ENCODE measurements at regions not wholly inside any gene's neighbourhood (a gene's known extent, or its start where the extent isn't known, plus 50 kb on each side); places are given as distances from the start of the nearest gene placed in this dataset.
A peak's percentile ranks its signal among the peaks of the same experiment; 100 is the strongest.

- no peak for DNase-seq (ENCODE audit: low spot score)
These were observed 419.6 kb downstream of the GADD45G start for GRCh38 chr9:90024409-90024808.

DNA sequence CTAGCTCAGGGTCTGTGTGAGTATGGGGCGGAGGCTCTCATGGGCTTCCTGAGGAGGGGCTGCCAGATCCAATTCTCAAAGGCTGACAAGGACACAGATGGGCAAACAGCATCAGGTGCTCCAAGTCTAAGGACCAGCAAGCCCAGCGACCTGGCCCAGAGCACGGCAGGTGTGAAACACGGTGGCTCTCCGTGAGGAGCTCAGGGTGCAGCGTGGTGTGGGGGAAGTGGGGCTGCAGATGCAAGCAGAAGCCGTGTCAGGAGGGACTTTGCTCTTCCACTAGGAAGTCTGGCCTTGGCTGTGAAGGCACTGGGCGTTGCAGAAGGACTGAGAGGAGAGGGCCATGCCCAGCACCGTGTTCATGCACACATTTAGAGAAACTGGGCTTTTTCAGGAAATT is 420.0 kb downstream of the GADD45G start:
- no peak for DNase-seq (ENCODE audit: low spot score)

DNA sequence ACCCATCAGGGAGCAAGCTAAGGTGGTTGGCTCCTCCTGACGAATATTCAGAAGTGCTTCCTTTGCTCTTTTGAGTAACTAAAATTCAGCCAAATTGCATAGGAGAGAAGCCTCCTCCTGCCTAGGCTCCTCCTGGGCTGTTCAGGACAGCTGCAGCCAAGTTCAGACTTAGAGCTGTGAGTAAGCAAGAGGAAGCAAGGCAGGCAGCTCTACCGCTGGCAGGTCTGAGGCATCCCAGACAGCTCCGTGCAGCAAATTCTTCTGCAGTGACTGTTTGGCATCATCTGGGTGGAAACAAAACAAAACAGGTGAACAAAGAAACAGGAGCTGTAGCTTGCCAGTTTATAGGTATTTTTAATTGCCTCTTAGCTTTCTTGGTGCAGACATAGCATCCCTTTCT is 421.0 kb downstream of the GADD45G start:
- no peak for DNase-seq (ENCODE audit: low spot score)

- no peak for DNase-seq (ENCODE audit: low spot score)
These were observed 422.5 kb downstream of the GADD45G start for GRCh38 chr9:90027296-90027790.

DNA sequence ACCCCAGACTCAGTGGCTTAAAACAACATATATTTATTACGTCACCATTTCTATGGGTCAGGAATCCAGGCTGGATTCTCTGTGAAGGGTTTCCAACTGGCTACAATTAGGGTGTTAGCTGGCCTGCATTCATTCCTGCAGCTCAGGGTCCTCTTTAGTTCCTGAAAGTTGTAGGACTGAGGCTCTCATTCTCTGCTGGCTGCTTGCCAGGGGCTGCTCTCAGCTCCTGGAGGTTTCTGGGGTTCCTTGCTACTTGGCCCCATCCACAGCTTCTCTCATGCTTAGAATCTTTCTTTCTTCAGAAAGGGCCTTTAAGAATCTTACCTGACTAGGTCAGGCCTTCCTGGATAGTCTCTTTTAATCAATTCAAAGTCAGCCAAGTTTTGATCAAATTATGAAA is 424.6 kb downstream of the GADD45G start:
- no peak for DNase-seq (ENCODE audit: low spot score)

DNA sequence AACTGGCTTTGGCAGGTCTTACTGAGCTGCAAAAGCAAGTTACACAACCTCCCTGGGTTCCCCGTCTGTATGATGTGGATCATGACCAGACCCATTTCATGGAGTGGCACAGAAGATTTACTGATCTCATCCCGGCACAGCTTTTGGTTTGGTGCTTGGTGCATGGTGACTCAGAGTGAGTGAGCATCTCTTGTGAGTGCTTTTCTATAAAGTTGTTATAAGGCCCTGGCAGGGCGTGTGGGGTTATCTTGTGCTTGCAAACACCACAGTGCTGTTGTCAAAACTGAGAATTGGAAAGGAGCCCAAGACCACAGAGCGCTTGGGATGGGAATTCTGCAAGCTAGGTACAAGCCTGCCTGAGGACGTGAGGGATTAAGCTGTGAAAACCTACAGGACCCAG is 425.2 kb downstream of the GADD45G start:
- DNase-seq (ENCODE audit: low spot score), result no peak

GRCh38 chr9:90032296-90033027 is 427.6 kb downstream of the GADD45G start:
- no peak for DNase-seq (ENCODE audit: low spot score)

DNA sequence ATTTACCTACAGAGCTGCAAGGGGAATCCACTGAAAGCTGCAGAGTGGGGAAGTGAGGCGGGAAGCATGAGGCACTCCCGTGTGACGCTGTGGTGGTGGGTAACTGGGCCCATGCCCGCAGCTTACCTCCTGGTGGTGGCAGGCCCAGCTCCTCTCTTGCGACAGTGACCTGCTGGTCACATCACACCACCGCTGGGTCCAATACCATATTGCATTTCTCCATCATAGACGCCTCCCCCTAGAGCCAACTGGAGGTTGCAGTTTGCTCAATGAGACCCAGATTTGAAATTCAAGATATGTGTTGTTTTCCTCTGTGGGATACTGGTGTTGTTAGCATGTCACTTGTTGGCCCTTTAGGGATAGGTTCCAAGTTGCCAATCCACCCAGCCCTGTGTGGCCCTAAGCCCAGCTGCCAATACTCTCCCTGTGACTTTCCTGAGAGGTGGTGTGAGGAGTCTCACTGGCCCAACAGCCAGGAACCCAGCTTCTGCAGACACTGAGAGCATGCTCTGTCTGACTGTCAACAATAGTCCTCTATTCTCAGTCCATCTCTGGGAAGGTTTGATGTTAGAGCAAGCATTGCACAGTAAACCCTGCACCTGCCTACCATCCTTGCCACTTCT is 428.3 kb downstream of the GADD45G start:
- DNase-seq (ENCODE audit: low spot score), result no peak

DNA sequence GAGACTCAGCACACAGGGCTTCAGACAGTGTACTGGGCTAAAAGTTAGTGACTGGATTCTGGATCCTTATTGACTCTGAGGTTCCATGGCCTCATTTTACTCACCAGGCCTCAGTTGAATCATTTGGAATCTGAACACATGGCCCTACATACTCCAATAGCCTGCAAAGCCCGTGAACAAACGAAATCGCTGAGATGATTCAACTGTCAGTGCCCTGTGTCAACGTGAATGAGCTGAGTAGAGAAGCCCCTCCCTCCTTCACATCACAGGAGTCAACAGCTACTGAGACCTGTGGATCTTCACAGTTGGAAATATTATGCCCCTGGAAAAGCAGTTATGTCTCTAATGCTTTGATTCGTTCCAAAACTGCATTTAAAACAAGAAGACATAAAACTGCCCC is 429.3 kb downstream of the GADD45G start:
- DNase-seq (ENCODE audit: low spot score), result no peak

- no peak for DNase-seq (ENCODE audit: low spot score)
These were observed 430.7 kb downstream of the GADD45G start for GRCh38 chr9:90035471-90035870.

DNA sequence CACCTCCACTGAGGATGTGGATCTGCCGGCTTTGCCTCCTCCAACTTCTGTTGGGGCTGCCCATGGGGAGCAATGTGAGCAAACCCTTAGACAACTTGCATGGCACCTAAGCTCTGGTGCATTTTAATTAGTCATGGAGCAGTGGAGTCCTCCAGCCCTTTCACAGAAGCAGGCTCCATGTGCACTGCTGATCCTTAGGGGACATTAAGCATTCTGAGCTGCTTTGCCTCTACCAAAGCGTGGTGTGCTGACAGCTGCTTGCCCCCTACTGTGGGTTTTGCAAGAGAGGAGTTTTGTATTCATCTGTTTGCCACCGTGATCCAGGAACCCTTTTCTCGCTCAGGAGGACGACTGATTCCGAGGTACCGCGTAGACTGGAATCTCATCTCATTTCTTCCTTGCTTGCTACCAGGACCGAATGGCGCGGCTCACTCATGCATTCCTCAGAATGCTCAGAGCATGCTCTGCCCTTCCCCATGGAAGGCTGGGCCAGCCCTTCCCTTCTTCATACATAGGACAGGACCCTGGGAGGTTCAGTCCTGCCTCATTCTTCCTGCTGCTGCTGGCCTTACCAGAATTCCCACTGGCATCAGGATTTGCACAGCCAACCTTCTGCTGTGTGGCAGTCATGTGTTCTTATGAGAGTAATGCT is 432.5 kb downstream of the GADD45G start:
- no peak for DNase-seq (ENCODE audit: low spot score)

- no peak for DNase-seq (ENCODE audit: low spot score)
These were observed 434.0 kb downstream of the GADD45G start for GRCh38 chr9:90038763-90039162.

DNA sequence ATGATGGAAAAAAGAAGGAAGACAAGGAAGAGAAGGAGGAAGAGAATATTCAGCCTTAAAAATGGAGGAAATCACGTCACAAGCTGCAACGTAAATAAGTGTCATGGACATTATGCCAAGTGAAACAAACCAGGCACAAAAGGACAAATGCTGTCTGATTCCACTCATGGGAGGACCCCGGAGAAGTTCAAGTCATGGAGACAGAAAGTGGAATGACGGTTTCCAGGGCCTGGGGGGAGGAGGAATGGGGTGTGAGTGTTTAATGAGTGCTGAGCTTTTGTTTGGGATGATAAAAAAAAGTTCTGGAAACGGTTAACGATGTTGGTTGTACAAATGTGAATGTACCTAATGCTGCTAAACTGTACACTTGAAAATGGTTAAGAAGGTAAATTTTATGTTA is 439.5 kb downstream of the GADD45G start:
- no peak for DNase-seq (ENCODE audit: low spot score)

DNA sequence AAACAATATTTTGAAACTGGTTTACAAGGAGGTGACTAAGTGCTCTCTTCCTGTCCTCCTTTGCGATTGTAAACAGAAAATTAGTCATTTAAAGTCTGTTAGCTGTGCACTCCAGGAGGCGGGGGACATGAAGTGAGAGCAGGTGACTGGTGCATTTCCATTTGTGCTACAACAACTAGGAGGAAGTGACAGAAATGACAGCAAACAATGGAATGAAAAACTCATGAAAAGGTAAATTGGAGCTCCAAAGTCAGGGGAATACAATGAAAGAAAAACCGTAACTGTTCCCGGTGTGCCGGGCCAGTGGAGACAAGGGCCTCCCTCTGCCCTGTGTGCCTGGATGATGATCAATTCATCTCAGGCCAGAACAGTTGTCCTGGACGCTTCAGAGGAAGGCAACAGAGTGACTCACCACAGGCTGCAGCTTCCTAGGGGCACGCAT is 439.9 kb downstream of the GADD45G start:
- DNase-seq (ENCODE audit: low spot score), result peak; percentile 49

DNA sequence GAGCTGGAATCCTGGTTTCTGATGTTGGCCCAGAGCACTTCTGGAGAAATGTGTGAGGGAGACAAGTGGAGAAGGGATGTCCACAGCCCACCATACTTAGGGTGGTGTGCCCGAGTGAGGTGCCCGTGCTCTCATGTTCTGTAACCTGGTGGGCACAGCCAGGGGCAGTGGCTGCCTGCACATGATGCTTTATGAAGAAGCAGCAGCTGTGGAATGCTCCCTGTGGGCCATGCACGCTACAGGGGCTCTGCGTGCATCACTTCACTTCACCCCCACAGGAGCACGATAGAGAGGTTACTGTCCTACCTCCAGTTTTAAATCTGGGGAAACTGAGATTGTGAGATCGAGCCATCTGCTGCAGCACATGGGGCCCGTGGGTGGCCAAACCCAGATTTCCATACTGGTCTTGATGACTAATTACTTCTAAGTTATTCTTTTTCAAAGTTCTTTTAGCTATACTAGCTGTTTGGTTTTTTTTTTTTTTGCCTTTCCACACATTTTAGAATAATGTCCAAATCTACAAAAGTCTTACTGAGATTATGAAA is 441.6 kb downstream of the GADD45G start:
- no peak for DNase-seq (ENCODE audit: low spot score)

DNA sequence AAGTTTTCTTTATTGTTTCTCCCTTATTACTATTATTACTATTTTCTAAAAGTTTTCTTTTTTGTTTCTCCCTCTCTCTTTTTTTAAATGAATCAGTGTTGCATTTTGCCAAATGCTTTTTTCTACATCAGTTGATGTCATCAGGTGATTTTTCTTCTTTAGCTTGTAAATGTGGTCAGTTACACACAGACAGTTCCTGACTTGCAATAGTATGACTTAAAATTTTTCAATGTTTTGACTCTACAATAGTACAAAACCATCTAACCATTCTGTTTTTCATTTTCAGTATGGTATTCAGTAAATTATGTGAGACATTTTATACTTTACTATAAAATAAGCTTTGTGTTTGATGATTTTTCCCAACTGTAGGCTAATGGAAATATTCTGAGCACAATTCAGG is 443.0 kb downstream of the GADD45G start:
- DNase-seq (ENCODE audit: low spot score), result no peak

- no peak for DNase-seq (ENCODE audit: low spot score)
These were observed 447.6 kb downstream of the GADD45G start for GRCh38 chr9:90052366-90052765.

GRCh38 chr9:90053027-90053426 is 448.2 kb downstream of the GADD45G start:
- DNase-seq (ENCODE audit: low spot score), result no peak

- no peak for DNase-seq (ENCODE audit: low spot score)
These were observed 450.0 kb downstream of the GADD45G start for GRCh38 chr9:90054810-90055209.

DNA sequence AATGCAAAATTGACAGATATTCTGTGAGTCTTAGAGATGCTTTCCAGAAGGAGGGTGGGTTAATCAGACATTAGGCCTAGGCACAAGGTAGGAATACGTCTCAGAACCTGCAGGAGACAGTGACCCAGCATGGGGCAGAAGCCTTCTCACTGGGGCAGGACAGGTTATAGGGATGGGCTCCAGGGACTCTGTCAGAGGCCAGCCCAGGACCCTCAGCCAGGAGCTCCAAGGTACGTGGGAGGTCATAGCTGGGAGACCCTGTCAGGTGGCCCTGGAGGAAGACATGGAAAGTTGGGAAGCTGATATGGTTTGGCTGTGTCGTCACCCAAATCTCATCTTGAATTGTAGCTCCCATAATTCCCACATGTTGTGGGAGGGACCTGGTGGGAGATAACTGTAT is 450.4 kb downstream of the GADD45G start:
- no peak for DNase-seq (ENCODE audit: low spot score)

DNA sequence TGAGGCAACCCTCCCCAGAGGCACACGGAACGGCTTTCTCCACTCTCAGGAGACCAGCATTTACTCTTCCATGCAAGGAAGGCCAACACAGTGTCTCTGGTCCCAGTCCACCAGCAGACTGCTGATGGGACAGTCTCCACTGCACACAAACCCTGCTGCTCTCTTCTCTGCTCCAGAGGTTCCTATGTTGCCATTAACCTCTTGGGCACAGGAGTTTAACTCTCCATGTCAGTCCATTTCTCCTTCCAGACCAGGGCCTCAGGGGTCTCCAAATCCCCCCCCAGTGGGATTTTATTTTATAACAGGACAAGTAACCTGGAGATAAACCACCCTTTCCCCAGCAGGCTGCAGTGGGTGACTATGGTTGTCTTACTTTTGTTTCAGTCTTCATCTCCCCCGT is 452.5 kb downstream of the GADD45G start:
- DNase-seq (ENCODE audit: low spot score), result no peak

DNA sequence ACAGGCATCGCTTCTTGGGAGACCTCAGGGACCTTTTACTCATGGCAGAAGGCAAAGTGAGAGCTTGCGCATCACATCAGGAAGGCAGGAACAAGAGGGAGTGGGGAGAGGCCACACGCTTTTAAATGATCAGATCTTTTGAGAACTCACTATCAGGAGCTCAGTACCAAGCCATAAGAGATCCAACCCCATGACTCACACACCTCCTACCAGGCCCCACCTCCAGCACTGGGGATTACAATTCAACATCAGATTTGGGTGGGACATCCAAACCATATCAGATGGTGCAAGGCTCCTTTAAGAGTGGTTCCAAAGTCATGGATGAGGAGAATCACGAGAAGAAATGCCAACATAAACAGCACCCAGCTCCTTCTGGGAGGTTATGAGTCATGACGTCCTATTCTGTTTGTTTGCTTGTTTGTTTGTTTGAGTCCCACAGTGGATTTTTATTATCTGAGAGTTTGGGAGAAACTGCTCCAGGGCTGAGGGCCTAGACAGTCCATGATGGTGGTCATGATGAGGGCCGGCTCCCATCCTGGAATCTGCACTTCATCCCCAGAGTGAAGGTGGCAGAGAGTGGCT is 453.5 kb downstream of the GADD45G start:
- no peak for DNase-seq (ENCODE audit: low spot score)

All from H4 (cell line).